DMS 273 treated with DMSO at 0.1 percent for 48 hours (cell line): ENCODE measurements at regions not wholly inside any gene's neighbourhood (a gene's known extent, or its start where the extent isn't known, plus 50 kb on each side); places are given as distances from the start of the nearest gene placed in this dataset.
A peak's percentile ranks its signal among the peaks of the same experiment; 100 is the strongest.
"Not testable (repeated sequence)": the region's sequence is repeated elsewhere in the genome, so short reads cannot be mapped to it uniquely, and the experiment has no call there.

ENCODE experiments used
- DNase-seq: peaks from one replicate; lab custom pipeline; 2025; lab: John Stamatoyannopoulos, UW

DNA sequence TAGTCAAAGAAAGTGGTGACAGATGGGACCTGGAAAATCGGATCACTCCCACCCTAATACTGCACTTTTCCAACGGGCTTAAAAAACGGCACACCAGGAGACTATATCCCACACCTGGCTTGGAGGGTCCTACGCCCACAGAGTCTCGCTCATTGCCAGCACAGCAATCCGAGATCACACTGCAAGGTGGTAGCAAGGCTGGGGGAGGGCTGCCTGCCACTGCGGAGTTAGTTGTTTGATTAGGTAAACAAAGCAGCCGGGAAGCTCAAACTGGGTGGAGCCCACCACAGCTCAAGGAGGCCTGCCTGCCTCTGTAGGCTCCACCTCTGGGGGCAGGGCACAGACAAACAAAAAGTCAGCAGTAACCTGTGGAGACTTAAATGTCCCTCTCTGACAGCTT, 590.0 kb upstream of the ID4 start:
- not testable (repeated sequence) for DNase-seq

DNA sequence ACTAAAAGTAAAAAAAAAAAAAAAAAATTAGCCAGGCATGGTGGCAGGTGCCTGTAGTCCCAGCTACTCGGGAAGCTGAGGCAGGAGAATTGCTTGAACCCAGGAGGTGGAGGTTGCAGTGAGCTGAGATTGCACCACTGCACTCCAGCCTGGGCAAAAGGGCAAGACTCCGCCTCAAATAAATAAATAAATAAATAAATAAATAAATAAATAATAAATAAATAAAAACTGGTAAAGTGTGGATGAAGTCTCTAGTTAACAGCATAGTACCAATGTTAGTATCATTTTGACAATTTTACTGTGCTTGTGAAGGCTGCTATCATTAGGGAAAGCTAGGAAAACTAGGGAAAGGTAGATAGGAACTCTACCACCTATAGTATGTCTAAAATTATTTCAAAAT, 581.0 kb upstream of the ID4 start:
- DNase-seq: not testable (repeated sequence)

GRCh38 chr6:19261642-19262041, 575.5 kb upstream of the ID4 start:
- DNase-seq: no peak

DNA sequence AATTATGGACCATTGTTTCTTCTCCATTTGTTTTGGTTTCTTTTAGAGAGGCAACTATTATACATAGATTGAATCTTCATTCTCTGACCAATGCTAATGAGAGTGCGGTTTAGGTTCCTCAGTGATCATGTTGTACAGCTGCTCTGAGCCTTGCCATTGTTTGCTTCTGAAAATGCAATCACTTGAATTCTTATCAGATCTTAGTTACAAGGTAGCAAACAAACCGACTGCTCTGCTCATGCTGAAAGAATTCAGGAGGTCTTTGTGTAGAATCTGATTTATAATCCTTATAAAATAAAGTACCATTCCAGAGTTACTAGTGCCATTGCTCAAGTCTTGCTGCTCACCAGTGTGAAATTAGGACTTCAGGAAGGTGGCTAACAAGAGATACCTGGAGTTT, 569.1 kb upstream of the ID4 start:
- no peak for DNase-seq

GRCh38 chr6:19268718-19269117, 568.5 kb upstream of the ID4 start:
- peak; percentile 47 for DNase-seq

- DNase-seq: no peak
These were observed 567.8 kb upstream of the ID4 start for GRCh38 chr6:19269341-19269898.

GRCh38 chr6:19270616-19271015, 566.6 kb upstream of the ID4 start:
- no peak for DNase-seq

- no peak for DNase-seq
These were observed 557.9 kb upstream of the ID4 start for GRCh38 chr6:19279273-19279684.

- DNase-seq: no peak
These were observed 549.2 kb upstream of the ID4 start for GRCh38 chr6:19287928-19288327.

GRCh38 chr6:19289457-19289856, 547.7 kb upstream of the ID4 start:
- DNase-seq: no peak

DNA sequence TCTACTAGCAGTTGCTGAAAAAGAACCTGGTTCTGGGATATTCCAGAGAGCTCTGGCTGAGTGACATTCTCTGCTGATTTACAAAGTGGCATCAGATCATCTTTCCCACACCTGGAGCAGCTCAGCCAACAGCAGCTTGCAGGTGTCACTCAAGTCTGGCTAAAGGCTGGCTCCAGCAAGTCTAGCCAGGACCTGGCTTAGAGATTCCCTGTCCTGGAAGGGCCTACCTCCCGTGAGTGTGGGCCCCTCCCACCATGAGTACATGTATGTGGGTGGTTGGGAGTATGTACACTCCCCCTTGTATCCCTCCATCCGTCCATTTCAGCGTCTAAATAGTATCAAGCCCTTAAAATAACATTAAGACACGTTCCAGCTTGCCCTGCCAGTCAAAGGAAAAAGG, 539.3 kb upstream of the ID4 start:
- DNase-seq: no peak

GRCh38 chr6:19298421-19298820, 538.7 kb upstream of the ID4 start:
- no peak for DNase-seq

DNA sequence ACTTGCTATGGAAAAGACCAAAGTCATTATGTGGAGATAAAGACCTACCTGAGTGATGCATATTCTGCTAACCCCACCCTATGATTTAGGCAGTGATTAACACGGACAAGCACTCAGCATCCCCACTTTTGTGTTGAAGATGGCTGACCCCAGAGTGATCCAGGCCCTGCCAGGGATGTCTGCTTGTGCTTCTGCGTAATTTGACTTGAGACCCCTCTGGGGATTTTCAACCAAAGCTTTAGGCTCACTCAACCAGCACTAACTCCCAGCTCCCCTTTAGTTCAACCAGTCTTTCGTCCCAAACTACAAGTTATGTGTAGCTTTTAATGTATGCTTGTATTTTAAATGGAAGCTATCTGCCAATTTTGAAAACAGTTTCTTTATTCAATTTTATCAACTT, 538.0 kb upstream of the ID4 start:
- no peak for DNase-seq

- no peak for DNase-seq
These were observed 535.2 kb upstream of the ID4 start for GRCh38 chr6:19301980-19302379.

DNA sequence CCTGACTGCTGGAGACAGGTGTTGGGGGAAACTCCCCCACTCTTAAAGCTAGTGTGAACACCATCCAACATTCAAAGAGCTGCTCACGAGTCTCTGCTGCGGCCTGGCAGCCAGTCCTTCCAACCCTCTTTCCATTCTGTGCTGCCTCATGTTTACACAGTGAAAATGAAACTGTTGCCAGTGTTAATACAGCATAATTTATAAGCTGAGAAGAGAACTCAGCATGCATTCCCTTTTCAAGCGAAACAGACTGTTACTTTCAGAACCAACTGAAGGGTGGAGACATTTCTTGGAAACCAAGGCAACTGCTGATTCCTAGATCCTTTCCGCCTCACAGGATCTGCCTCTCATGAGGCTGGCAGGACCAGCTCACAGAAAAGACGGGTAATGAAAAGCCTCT, 533.8 kb upstream of the ID4 start:
- DNase-seq: no peak

DNA sequence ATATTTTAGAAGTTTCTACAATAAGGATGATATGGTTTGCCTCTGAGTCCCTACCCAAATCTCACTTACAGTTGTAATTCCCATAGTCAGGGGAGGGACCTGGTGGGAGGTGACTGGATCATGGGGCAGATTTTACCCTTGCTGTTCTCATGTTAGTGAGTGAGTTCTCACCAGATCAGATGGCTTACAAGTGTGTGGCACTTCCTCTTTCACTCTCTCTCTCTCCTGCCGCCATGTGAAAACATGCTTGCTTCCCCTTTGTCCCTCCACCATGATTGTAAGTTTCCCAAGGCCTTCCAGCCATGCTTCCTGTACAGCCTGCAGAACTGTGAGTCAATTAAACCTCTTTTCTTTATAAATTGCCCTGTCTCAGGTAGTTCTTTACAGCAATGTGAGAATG, 527.5 kb upstream of the ID4 start:
- no peak for DNase-seq

DNA sequence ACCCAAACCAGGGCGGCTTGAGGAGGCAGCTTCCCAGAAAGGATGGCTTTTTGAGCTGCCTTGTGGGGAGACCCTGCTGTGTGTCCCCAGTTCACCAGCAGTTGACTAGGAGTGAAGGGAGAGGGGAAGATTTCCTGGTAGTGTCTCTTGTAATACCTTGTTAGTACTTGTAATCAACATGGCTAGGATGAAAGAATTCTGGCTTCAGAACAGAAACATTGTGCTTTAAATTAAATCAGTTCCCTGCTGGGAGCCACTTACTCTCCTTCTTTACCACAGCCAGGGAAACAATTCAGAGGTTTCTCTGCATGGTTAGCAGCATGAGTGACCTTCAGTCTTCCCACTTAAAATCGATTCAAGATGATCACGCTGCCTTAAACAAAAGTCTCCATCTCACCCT, 525.4 kb upstream of the ID4 start:
- no peak for DNase-seq

DNA sequence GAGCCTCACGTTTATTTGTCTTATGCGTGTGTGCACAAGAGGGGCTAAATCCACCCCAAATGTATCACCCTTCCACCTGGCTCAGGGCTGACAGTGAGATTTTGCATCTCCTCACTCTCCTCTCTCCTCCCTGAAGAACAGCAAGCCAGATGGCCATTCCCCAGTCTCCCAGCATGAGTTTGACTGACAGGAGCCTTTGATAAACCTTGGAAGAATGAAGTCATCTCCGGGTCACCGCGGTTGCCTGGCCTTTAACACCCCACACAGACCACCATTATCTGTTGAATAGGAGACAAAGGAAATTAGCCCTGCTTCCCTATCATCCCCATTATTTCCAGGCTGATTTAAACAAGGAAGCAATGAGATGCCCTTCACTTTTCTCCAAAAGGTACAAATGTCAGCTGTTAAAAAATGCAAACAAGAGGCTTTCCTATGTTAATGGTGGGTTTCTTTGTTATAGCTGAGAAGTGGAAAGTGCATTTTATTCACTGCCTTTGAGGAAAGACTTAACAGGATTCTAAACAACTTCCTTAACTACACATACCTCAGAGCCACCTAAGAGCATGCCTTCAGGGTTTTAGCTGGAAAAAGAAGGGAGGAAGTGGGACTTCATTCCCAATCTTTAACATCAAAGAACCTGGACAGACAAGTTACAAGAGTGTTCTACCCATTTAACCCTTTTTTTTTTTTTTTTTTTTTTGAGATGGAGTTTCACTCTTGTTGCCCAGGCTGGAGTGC, 524.8 kb upstream of the ID4 start:
- DNase-seq: peak; percentile 78

DNA sequence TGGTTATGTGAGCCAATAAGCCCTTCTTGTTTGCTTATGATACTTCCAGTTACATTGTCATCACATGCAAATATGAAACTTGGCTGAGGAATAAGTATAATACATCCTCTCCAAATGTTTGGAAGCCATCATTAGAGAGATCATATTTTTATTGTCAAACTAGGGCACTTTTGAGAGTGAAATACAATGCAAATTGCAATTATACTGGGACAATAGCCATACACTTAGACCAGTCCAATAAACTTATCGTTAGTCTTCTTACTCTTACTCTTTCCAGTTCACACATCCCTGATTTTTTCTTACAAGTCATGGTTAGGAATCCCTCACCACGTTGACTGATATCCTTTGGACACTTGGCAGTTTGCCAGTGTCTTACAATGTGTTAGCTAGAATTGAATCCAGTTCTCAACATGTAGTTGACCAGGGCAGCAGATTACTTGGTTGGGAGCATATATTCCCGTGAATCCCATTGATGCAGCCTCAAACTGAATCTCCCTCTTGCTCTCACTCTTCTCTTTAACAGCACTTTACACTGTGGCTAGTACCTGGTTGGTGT, 519.7 kb upstream of the ID4 start:
- DNase-seq: no peak

GRCh38 chr6:19319005-19319404, 518.2 kb upstream of the ID4 start:
- no peak for DNase-seq

- no peak for DNase-seq
These were observed 517.0 kb upstream of the ID4 start for GRCh38 chr6:19320111-19320581.

DNA sequence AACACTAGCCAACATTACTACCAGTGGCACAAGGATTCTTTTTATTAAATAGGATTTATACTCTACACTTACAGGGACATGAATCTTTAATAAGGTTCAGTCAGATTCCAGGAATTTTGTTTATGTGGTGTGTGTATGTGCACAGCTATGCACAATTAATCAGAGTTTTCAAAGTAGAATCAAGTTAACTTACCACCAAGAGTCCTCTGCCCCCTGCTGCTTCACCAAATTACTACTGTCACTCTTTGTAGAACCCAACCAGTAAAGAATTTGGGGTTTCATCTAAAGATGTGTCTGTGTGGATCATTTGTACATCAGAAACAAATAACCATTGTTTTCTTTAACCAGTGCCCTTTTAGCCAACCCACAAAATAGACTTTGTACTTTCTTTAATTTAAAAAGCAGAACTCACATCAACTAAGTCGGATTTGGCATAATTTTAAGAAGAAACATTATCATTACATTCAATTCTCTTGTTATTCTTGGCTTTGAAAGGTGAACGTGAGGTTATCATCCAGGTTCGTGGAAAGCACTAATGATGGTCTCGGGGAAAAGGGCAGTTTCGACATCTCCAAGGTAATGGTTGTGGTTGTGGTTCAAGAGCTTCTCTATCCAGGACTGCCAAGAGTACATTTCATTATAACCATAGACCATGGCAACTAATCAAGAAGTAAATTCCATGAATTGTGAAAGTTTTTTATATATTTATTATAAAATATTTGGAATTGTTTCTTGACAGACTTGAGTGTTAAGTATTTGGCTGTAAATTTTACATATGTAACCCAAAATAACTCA, 514.3 kb upstream of the ID4 start:
- no peak for DNase-seq

- DNase-seq: no peak
These were observed 512.8 kb upstream of the ID4 start for GRCh38 chr6:19324376-19324775.
